Gastrocnemius medialis (tissue), 4 donors: ENCODE measurements at regions not wholly inside any gene's neighbourhood (a gene's known extent, or its start where the extent isn't known, plus 50 kb on each side); places are given as distances from the start of the nearest gene placed in this dataset.

ENCODE experiments used
- POLR2A ChIP-seq, 2 donors: fragments of 450-650 bp; IDR thresholded peaks; one replicate each; pipeline ENCODE4 v1.6.1; 2017; ENCODE audit warnings: antibody characterized with exemption in 2 of 2, mild to moderate bottlenecking in 2 of 2, moderate library complexity in 2 of 2
- TF ChIP-seq, protein P1 (sequence below), 5 experiments: fragments of 450-650 bp in 3 of 5; fragments of 200-600 bp in 2 of 5; sonication (generic) in 2 of 5; IDR thresholded peaks in 4 of 5; conservative IDR thresholded peaks in 1 of 5; 1 replicate in 4 of 5; 2 replicates in 1 of 5; pipeline ENCODE4 v1.5.1; 2016 to 2019; ENCODE audit warnings: antibody characterized with exemption in 5 of 5, mild to moderate bottlenecking in 3 of 5, moderate library complexity in 3 of 5

DNA sequence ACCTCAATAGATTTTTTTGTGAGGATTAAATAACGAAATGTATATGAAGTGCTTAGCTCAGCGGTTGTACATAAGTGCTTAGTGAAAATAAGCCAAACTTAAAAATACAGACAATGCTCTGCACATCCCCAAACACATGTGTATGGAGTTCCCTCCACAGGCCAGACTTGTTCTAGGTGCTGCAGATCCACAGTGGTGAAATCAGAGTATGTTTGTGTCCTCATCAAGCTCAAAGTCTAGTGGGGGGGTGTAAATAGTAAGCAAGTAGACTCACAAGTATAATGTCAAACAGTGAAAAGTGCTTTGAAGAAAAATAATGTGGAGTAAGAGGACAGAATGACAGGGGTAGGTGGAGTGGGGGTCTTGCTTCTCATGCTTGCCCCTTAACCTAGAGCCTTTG, 157.4 kb upstream of the SPRY4 start:
- TF ChIP-seq, protein P1, sequence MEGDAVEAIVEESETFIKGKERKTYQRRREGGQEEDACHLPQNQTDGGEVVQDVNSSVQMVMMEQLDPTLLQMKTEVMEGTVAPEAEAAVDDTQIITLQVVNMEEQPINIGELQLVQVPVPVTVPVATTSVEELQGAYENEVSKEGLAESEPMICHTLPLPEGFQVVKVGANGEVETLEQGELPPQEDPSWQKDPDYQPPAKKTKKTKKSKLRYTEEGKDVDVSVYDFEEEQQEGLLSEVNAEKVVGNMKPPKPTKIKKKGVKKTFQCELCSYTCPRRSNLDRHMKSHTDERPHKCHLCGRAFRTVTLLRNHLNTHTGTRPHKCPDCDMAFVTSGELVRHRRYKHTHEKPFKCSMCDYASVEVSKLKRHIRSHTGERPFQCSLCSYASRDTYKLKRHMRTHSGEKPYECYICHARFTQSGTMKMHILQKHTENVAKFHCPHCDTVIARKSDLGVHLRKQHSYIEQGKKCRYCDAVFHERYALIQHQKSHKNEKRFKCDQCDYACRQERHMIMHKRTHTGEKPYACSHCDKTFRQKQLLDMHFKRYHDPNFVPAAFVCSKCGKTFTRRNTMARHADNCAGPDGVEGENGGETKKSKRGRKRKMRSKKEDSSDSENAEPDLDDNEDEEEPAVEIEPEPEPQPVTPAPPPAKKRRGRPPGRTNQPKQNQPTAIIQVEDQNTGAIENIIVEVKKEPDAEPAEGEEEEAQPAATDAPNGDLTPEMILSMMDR (IDR thresholded peaks at IDR 0.05 in 4 of 5, conservative IDR thresholded peaks at IDR 0.05 in 1 of 5): no peak
- TF ChIP-seq POLR2A (IDR thresholded peaks at IDR 0.05): no peak
